ENCODE measurements at regions not wholly inside any gene's neighbourhood (a gene's known extent, or its start where the extent isn't known, plus 50 kb on each side); places are given as distances from the start of the nearest gene placed in this dataset.
A peak's percentile ranks its signal among the peaks of the same experiment; 100 is the strongest.

DNA sequence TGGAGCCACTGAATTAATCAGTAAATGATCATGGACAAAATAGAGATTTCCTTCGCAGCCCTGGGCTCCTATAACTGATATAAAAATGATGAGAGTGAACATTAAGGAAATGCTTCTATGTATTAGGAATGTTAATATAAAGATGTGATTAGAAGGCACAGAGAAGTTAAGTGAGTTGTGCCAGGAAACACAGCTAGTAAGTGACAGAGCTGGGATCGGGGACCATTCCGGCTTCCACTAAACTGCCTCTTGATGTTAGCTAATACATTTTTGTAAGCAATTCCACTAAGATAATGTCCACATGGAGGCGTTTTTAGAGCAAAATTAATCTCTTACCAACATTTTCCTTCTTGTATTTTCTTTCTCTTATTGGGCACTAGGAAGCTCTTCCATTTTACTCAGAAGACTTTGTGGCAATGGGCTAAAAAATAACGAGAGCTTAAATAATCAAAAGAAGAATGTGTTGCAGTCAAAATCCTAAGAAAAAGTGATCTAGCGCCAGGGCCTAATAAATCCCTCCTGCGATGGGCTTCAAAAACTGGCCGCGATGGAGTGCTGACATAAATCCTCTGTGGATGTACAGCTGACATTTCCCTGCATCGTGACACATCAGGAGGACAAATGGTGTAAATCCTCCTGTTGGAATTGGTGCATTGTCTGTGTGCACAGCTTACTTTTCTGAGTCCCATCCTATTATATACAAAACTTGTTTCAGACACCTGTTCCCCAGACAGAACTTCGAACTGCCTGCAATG lies 326.1 kb upstream of the MAF start:
- in situ Hi-C loops (cut with HindIII; ENCODE audit: low pct_ligation_motif_present, low pct_unique_long_range_greater_than_20kb, low sequenced_read_pairs), result no loop called here
- DNase-seq, result no peak

DNA sequence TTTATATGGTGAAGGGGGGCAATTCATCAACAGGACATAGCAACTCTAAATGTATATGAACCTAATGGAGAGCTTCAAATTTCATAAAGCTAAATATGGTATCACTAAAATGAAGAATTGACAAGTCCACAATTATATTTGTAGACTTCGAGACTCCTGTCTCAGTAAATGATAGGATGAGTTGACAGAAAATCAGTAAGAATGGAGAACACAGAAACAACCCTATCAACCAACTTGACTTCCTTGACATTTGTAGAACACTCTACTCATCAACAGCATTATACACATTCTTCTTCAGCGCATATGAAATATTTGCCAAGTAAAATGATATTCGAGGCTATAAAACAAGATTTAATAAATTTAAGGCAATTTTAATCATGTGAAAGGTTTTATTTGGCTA lies 322.9 kb upstream of the MAF start:
- DNase-seq, result no peak
- in situ Hi-C loops (cut with HindIII; ENCODE audit: low pct_ligation_motif_present, low pct_unique_long_range_greater_than_20kb, low sequenced_read_pairs), result no loop called here

DNA sequence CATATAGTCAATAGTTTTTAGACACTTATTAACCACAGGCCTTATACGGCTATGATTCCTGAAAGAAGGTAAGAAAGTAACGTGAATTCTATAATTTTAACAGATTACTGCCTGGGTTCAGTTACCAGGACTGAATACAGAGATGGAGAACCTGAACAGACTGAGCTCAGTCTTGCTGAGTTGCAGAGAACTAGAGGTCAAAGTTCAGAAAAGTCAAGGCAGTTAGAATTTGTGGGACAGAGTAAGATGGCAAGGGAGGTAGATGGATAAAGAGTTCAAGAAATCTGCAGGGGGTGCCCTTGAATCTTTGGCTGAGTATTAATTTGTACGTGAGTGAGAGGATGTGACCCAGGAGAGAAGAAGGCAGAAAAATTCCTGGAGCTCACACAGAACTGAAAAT lies 320.1 kb upstream of the MAF start:
- no peak for DNase-seq
- in situ Hi-C loops (cut with HindIII; ENCODE audit: low pct_ligation_motif_present, low pct_unique_long_range_greater_than_20kb, low sequenced_read_pairs), result no loop called here

DNA sequence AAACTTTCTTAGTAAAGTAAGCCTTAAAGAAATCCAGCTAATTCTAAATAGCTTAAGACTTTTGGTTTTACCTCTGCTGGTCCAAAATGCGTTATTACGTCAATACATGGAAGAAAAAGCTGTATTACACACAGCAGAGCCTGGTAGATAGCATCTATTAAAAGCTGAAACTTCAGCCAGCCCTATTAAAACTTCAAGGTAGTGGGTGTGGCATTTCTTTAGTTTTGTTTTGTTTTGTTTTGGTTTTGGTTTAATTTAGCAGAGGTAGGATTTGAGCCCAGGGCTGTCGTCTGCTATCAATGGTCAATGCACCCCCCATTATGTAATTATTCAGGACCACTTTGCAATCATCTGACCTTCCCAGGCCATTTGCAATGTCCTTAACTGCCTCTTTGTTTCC lies 318.4 kb upstream of the MAF start:
- DNase-seq, result no peak

DNA sequence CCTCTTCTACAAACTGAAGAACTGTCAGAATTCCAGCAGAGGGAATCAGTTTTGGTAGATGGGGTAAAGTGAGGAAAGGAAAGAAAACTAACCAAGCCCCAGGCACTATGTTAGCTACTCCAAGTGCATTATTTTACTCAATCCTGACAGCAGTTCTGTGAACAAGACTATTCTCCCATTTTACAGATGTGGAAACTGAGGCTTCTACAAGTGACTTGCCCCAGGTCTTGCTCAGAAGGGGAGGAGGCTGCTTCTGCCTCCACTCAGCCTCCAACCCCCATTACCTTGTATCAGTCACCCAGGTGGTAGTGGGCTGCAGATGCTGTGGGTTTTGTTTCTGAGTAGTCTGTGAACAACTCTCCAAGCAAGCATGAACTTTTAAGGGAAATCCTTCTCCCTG lies 315.2 kb upstream of the MAF start:
- in situ Hi-C loops (cut with HindIII; ENCODE audit: low pct_ligation_motif_present, low pct_unique_long_range_greater_than_20kb, low sequenced_read_pairs), result no loop called here

More for the DNA sequence above, 318.4 kb upstream of the MAF start:
- in situ Hi-C loops (cut with HindIII; ENCODE audit: low pct_ligation_motif_present, low pct_unique_long_range_greater_than_20kb, low sequenced_read_pairs), result no loop called here

DNA sequence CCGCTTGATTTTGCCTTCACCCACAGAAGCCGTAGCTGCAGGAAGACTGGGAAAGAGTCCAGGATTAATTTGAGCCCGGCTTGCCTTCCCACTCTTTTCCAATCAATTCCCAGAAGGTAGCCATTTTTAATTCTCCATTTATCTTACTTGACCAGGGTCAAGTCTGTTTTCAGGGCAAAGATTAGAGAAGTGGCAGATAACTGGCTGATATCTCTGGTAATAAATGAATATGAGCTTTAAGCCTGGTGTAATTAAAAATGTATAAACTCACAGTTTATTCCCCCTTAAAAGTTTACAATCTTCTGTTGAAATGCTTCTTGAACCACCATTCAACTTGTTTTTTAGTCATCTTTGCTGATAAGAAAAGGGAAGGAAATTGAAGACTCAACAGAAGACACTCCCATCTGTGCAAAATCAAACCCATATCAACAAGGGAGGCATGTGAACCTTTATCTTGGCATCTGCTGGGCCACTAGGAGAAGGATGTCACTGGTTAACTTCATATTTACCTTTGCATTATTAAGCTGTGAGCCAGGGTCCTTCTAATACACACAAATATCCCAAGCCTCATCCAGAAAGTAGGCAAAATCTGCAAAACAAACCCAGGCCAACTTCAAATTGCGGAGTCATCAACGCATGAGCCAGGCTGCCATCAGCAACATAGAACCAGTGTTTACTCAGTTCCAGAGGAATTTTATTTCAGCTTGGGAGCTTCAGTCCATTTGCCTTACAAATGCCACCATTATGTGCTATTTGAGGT lies 314.6 kb upstream of the MAF start:
- in situ Hi-C loops (cut with HindIII; ENCODE audit: low pct_ligation_motif_present, low pct_unique_long_range_greater_than_20kb, low sequenced_read_pairs), result no loop called here
- DNase-seq, result no peak

More for the DNA sequence above, 315.2 kb upstream of the MAF start:
- DNase-seq, result no peak

DNA sequence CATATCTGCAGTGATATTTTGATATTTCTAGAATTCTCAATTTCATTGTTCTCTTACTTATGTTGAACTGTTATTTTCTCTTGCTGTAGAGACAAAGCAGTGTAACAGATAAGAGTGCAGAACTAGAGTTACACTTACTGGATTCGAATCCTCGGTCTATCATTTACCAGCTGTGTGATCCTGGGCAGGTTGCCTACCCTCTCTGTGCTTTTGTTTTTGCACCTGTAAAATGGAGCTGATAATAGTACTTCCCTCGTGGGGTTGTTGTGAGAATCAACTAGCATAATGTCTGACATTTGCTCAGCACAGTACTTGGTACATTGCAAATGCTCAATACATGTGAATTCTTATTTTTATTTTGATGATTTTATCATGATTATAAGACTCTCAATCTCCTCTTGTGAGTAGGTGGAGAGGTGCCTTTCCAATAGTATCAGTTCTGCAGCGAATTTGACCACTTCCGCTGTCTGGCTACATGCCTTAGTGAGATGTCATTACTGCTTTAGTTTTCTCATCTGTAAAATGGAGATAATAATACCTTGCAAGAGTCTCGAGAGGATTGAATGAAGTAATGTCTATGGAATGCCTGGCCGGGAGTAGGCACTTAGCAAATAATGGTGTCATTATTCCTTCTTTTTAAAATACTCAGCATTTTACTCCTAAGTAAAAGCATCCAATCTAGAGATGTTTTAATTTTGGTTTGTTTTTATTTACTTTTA lies 312.2 kb upstream of the MAF start:
- in situ Hi-C loops (cut with HindIII; ENCODE audit: low pct_ligation_motif_present, low pct_unique_long_range_greater_than_20kb, low sequenced_read_pairs), result no loop called here
- no peak for DNase-seq

DNA sequence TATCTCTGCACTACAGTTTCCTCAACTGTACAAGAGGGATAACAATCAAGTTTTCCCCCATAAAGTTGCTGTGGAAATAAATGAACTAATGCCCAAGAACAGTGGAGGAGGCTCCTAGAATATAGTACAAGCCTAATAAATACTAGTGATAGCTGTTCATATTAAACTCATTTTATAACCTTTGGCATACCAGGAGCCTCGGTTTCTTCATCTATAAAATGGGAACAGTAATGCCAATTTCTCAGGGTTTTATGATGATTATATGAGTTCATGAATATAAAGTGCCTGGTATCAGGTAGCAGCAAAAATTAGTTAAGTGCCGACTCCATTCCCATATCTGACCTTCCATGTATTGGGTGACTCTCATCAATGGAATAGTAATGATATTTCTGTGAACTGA lies 311.1 kb upstream of the MAF start:
- in situ Hi-C loops (cut with HindIII; ENCODE audit: low pct_ligation_motif_present, low pct_unique_long_range_greater_than_20kb, low sequenced_read_pairs), result no loop called here
- no peak for DNase-seq

DNA sequence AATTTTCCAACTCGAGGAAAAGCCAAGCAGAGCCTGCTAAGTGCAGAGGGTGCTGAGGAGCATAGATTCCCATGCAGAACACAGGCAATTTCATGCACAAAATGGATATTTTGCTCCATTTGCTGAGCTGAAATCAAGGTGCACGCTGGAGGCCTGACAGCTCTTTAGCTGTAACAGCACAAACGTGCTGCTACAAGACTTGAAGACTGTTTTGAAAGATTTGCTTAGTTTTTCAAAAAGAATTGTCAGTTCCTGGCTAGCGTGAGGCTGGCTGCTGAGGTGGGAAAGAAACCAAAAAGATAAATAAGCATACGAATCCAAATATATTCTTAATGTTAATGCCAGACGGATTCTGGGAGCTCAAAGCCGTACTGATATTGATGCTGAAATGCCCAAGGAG lies 309.0 kb upstream of the MAF start:
- in situ Hi-C loops (cut with HindIII; ENCODE audit: low pct_ligation_motif_present, low pct_unique_long_range_greater_than_20kb, low sequenced_read_pairs), result no loop called here
- DNase-seq, result no peak

DNA sequence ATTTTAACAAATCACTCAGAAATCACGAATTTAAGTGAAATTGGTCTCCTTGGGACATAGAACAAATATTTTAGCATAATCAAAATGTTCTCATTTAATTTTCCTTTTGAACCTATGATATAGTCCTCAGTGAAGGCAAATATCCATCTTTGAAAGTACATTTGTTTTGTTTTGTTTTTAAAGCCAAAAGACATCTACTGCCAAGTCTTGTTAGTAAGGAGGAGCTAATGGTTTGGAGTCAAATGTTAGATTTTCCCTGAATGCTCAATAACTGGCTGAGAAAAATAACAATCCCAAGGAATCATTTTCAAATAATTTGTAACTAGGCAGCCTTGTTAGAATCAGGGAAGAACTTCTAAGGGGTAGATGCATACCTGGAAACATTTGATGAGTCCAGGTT lies 302.9 kb upstream of the MAF start:
- no peak for DNase-seq
- in situ Hi-C loops (cut with HindIII; ENCODE audit: low pct_ligation_motif_present, low pct_unique_long_range_greater_than_20kb, low sequenced_read_pairs), result no loop called here

DNA sequence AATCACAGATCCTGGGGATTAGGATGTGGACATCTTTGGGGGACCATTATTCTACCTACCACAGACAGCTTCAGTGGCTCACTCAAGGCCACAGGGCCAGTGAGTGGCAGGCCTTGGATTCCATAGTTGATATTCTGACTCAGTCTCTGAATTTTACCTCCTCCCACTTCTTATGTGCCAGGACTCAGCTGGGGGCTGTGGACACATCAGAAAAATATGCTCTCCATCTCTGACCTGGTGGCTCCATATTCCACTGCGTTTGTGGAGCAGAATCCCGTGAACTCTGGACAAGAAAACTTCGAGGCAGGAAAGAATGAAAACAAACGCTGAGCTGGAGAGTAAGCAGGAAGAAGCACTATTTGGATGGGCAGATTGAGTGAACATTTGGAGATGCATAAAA lies 301.8 kb upstream of the MAF start:
- peak; percentile 32 for DNase-seq
- in situ Hi-C loops (cut with HindIII; ENCODE audit: low pct_ligation_motif_present, low pct_unique_long_range_greater_than_20kb, low sequenced_read_pairs), result no loop called here

DNA sequence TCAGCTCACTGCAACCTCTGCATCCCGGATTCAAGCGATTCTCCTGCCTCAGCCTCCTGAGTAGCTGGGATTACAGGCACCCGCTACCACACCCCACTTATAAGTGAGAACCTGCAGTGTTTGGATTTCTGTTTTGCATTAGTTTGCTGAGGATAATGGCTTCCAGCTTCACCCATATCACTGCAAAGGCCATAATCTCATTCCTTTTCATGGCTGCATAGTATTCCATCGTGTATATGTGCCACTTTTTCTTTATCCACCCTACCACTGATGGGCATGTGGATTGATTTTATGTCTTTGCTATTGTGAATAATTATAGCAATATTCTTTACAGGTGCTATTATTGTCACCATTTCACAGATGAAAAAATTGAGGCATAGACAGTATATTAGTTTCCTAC lies 301.0 kb upstream of the MAF start:
- in situ Hi-C loops (cut with HindIII; ENCODE audit: low pct_ligation_motif_present, low pct_unique_long_range_greater_than_20kb, low sequenced_read_pairs), result no loop called here
- DNase-seq, result no peak

DNA sequence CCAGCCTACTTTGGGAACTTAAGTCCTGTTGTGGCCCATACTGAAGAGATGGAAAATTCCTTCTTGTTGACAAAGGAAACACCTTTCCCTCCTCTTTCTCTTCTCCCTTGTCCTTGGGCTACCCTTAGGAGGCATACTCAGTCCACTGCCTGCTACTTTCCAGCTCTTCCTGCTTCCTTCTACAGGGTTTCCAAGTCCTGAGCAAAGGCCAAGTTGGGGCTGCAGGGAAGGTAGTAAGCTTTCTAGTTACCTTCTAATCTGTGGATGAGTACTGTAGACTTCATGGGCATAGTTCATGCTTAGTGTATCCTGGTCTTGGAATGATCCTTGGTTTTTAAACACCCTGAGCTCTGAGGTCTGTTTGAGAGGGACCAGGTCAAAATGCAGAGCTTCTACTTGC lies 299.2 kb upstream of the MAF start:
- no peak for DNase-seq
- in situ Hi-C loops (cut with HindIII; ENCODE audit: low pct_ligation_motif_present, low pct_unique_long_range_greater_than_20kb, low sequenced_read_pairs), result no loop called here

DNA sequence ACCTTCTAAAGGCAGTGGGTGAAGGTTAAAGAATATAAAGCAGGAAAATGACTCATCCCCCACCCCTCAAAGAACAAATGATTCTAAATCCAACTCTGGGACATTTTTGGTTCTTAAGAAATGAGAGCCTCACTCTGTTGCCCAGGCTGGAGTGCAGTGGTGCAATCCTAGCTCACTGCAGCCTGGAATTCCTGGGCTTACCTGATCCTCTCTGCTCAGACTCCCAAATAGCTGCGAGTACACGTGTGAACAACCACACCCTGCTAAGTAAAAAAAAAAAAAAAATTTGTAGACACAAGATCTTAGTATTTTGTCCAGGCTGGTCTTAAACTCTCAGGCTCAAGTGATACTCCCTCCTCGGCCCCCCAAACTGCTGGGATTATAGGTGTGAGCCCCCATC lies 298.8 kb upstream of the MAF start:
- in situ Hi-C loops (cut with HindIII; ENCODE audit: low pct_ligation_motif_present, low pct_unique_long_range_greater_than_20kb, low sequenced_read_pairs), result no loop called here
- no peak for DNase-seq

DNA sequence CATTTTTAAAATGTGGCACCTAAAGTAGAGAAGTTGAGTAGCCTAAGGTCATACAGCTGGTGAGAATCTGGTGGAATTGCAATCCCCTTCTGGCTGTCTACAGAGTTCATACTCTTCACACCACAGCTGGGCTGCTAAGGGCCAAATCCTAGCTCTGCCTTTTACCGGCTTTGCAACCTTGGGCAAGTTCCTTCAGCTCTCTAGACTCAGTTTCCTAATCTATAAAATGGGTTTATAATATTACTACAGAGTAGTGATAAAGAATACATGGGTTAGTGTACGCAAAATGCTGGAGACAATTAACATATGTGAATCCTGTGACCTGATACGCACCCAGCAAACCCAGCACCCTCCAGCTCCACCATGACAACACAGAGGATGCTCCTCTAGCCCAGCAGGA lies 298.2 kb upstream of the MAF start:
- in situ Hi-C loops (cut with HindIII; ENCODE audit: low pct_ligation_motif_present, low pct_unique_long_range_greater_than_20kb, low sequenced_read_pairs), result no loop called here
- DNase-seq, result no peak

DNA sequence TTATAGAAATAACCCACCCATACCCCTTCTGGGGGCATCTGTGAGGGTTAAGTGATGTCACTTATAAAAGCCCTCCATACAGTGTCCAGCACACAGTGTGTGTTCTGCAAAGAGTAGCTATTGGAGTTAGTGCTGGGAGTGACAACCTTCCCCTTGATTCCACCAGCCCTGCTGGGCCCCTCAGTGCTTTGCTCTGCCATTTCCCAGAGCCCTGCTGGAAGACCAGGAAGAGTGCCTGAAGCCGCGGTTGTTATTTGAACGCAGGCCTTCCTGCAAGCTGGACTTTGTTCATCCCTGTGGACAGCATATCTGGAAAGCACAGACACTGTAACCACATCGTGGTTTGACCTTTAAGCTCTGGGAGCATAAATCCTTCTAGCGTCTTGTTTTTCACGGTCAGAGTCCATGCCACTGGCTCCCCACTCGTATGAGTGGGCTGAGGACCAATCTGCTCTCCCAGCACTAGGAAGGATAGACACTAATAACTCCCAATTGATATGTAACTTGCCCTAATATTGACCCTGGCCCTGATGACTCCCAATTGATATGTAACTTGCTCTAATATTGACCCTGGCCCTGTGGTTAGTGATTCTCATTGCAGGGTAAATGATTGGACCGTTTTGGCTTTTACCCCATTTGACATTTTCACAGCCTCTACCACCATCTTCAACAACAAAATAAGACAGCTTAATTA lies 297.1 kb upstream of the MAF start:
- peak; percentile 75 for DNase-seq
- in situ Hi-C loops (cut with HindIII; ENCODE audit: low pct_ligation_motif_present, low pct_unique_long_range_greater_than_20kb, low sequenced_read_pairs), result no loop called here

DNA sequence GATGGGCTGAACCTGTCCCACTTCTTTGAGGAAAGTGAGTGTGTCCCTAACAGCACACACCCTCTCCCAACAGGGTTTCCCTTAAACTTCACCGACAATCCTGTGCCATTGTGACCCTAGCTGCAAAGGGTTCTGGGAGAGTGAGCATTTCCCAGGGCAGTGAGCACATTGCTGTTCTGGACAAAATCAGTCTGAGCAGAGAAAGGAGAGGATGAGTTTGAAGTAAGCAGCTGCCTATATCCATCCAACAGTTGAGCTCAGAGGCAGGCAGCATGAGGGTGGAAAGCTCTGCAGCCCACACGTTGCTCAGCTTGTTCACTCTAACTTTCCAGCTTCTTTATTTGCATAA lies 296.5 kb upstream of the MAF start:
- DNase-seq, result no peak
- in situ Hi-C loops (cut with HindIII; ENCODE audit: low pct_ligation_motif_present, low pct_unique_long_range_greater_than_20kb, low sequenced_read_pairs), result no loop called here

DNA sequence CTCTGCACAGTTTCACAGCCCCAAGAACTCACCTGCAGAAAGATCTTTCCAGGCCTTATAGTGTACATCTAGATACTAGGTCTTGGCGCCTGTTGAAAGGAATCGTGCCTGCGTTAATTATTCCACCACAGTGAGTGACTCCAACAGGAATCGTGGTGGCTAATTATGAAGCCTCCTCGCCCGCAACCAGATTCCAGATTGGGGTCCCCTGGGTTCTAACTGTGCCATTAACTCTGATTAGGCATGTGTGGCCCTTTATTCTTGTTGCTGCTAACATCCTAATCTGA lies 295.3 kb upstream of the MAF start:
- in situ Hi-C loops (cut with HindIII; ENCODE audit: low pct_ligation_motif_present, low pct_unique_long_range_greater_than_20kb, low sequenced_read_pairs), result no loop called here
- DNase-seq, result no peak

All from ACHN (cell line).